GM19238 (cell line): ENCODE measurements at regions not wholly inside any gene's neighbourhood (a gene's known extent, or its start where the extent isn't known, plus 50 kb on each side); places are given as distances from the start of the nearest gene placed in this dataset.

Experiments used
- DNase-seq: peaks from one replicate; pipeline ENCODE4 v3.0.0; 2011; ENCODE audit warnings: low spot score; ENCODE audit not compliant: insufficient read length

DNA sequence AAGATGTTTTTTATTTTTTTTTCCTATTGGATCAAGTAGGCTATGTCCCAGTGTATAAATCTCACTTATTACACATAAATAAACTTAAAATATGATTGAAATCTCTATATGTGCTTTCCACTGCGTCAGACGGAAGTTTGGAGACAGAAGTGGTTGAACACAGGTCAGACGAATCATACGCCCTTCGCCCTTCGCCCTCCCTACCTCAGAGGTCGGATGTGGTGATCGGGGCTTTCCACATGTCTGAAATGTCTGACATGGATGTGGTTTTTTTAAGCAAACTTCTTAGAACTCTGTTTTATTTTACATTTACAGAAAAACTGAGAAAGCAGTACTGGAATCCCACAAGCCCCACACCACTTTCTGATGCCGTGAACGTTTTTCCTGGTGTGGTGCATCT is 344.4 kb downstream of the THBS2 start:
- DNase-seq, result no peak

DNA sequence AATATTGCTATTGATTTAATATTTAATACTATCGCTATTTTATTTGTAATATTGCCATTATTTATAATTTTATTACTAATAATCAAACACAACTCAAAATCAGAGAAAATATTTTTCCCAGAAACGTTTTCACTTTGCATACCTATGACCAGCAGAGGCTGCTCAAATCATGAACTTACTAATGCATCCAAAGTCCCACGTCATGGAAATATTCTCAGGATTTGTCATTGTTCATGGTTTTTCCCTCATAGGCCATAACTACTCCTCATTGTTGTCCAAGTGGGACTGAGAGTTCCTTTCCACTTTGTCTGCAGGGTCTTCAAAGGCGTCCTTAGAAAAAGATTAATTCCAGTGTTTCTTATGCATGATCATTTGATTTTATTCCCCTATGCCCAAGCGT is 344.8 kb downstream of the THBS2 start:
- DNase-seq, result no peak

DNA sequence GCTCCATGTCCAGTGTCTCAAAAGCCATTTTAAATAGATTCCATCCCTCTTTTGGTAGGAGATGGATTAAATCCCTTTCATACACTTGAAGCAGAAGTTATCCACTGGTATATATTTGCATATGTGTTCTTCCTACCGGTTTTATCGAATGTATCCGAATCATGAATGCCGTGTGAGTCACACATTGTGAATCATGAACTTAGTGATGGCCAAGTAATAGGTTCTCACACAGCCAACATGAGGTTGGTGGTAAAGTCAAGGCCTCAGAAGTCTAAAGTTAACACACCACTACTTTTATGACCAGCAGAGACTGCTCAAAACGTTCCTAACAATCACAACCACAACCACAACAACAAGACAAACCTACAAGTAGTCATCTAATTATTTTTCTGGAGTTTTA is 345.5 kb downstream of the THBS2 start:
- DNase-seq, result no peak

DNA sequence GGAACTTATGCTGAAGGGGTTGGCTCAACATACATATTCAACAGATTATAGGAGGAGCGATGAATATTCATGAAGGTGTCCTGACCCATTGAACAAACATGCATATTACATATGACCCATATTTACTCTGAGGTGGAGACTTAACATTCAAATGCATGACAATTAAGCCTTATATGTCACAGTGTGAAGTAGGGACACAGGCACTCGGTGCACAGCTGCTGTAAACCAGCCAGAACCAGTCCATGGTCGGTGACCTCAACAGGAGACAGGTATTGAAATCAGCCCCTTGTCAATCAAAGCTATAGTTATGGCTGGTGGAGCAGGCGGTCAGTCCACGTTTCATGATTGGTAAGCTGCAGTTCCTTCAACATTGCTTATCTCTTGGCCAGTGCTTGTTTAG is 347.3 kb downstream of the THBS2 start:
- no peak for DNase-seq

DNA sequence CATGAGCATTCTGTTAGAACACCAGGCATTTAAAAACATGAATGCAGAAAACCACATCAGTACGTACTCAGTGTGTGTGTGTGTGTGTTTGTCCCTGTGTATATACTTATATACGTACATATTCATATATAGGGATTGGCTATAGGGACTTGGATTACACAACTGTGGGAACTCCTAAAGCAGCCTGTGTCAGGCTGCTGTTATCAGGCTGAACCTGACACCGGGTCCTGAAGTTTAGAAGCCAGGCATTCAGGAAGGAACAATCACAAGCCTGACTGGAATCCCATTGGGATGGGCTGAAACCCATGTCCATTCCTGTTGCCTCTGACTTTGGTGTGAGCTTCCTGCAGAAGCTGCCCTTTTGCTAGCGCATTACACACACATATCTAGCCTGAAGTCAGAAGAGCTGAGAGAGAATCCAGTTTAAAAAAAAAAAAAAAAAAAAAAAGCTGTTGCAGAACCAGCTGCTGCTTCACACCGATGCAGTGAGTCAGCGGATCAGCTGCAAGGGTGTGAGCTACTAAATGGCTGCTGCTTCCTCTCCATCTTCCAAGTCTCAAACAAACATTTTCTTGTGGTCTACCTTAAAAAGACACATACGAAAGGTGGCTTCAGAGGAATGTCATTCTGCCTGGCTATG is 348.1 kb downstream of the THBS2 start:
- DNase-seq, result no peak

DNA sequence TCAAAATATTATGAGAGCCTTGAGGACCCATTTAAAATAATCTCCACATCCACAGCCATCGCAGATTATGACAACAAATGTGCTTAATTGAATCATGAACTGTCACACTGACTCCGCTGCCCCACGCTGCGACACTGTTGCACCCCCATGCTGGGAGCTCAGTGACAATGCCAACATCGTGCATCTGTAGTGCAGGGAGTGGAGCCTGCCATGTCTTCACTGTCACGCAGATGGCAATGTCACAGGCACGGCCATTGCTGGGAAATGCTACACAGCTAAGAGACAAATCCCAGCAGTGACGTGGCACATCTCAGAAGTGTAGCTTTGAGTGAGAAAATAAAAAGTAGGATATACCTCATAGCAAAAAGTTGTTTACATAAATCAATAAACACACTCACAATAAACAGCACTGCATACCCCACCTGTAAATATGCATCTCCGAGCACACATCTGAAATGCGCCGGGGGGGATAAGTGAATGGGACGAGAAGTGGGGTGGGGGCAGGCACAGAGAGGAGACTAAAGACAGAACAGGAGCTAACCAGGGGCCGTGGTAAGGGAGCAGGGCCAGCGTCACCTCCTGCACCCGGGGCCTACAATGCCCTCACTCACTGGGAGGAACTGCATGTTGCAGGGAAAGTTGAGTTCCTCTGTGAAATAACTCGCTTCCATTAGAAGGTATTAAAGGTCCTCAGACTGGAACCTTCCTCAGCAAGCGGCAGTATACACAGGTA is 349.9 kb downstream of the THBS2 start:
- DNase-seq, result no peak

DNA sequence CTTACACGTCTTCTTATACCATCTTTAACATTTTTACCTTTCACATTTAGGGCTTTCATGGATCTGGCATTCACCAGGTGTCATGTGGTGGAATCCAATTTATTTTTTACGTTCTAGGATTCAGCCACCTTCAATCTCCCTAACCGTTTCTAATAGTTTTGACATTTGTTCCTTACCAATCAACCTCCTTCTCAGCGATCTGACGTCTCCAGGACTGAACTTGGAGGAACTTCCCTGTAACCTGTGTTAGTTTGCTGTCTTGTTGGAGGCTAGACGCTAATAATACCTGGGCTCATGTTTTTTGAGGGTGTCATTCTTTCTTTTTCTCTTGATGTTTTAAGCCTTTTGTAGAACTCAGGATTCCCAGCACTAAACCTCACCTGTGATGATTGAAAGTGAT is 351.6 kb downstream of the THBS2 start:
- no peak for DNase-seq

DNA sequence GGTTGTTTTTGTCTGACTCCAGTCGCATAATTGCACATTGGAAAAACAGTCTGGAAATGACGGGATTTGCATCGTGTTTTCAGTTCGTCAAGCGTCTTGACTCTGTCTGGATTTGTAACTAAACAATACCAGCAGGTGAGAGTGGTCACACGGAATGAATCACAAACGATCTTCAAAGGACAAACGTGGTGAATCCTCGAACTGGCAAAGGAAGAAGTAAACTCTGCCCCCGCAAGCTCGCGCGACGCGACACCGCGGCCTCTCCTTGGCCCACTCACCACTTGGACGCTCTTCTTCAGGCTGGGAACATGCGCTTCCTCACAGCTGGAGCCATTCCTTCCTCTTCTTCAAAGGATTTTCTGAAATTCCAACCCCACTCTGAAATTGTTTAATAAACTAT is 352.6 kb downstream of the THBS2 start:
- DNase-seq, result no peak

DNA sequence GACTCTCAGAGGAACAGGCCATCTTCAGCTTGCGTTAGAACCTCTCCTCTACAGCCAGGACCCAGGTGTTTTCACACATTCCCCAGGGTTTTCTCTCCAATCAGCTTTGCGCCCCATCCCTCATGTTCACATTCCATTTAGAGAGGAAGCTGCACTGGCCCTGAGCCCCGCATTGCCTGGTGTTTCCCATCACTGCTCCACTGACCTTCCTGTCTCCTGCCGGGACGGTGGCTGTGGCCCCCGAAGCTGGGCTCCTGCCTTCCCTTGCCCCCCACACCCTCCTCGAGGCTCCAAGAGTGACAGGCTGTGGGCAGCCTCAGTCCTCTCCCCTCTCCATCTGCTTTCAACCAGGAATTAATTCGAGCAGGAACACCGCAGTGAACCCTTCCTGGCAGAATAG is 357.3 kb downstream of the THBS2 start:
- no peak for DNase-seq

DNA sequence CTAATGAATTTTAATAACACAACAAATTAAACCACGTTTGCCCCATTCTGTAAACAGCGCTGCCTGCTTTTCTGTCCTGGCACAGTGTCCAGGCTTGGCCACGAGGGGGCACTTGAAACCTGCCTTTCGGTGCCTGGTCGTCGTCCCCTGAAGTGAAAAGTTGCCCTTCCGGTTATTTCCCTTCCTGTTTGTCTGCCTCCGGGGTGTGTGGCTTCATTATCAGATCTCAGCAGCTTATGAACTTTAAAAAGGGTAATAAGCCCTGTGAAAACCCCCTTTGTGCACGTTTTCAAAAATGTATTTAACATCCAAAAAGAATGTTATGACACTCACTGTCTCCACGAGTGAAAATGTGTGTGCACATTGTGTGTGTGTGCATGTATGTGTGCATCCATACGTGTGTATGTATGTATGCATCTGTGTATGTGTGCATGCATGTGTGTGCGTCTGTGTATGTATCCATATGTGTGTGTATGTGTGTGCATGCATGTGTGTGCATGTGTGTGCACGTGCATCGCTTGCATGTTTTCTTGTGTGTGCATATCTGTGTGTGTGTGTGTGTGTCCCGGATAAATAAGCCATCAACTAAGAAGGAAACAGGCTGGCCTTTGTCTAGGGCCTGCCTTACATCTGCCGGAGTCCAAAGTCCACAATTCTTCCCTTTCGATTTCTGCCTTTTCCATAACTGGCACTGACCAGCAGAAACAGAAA is 358.4 kb downstream of the THBS2 start:
- DNase-seq, result peak; percentile 83

DNA sequence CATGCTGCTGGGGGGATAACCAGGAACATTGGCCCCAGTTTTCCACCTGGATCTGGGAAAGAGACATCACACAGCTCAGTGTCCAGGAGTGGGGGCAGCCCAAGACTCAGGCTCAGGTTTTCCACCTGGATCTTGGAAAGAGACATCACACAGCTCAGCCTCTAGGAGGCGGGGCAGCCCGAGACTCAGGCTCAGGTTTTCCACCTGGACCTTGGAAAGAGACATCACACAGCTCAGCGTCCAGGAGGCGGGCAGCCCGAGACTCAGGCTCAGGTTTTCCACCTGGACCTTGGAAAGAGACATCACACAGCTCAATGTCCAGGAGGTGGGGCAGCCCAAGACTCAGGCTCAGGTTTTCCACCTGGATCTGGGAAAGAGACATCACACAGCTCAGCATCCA is 361.6 kb downstream of the THBS2 start:
- no peak for DNase-seq

DNA sequence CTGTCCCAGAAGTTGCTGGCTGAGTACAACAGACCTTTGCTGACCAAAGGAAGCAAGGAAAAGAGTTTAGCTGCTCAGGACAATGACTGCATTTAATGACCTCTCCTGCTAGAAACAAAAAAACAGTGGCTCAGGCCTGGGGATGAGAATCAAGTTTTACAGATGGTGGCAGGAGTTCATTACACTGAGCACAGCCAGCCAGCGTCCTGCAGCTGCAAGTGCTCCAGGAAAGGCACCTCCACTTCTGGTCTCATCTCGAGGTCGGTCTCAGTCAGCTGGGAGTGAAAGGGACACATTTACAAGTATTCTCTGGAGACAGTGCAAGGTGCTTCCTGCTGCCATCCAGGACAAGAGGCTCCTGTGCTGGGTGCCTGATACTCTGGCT is 362.7 kb downstream of the THBS2 start:
- DNase-seq, result no peak

DNA sequence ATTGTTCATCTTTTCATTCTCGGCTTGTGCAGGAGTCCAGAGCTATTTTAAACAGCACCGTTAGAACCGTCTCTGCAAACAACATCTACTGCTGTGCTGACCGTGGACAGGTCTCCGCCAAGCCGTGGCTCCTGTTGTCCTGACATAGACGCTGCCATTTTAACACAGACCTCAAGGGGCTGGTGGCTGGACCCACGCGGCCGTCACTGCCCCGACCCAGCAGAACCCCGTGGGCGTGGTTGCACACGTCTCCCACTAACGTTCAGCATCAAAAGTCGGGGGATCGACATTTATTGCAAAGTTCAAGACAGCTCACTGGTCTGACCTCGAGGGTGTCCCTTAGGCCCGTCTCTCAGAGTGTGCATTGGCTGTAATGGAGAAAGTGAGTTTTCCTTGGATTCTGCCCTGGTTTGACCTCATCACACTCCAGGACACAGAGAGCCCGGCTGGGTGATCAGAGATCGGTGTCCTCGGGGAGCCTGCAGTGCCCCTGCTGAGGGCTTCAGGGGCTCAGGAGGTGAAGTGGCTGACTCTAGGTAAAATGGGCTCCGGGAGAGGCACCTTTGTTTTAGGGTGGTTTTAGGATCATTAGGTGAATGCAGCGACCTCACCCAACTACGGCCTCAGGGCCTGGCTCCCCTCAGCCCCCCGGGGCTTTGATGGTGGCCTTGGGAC is 363.2 kb downstream of the THBS2 start:
- DNase-seq, result no peak

DNA sequence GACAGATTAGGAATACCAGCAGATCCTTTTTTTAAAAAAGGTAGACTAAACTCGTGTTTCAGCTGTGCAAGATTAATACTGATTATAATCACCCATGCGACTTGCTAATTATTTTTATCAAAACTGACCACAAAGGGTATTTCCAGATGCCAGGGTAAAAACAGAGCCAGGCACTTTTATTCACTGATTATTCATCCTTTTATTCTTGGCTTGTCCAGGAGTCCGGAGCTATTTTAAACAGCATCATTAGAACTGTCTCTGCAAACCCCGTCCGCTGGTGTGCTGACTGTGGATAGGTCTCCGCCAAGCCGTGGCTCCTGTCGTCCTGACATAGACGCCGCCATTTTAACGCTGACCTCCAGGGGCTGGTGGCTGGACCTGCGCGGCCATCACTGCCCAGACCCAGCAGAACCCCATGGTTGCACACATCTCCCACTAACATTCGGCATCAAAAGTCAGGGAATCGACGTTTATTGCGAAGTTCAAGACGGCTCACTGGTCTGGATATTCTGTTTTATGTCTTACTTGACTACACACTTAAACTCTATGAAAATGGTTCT is 364.8 kb downstream of the THBS2 start:
- DNase-seq, result no peak

DNA sequence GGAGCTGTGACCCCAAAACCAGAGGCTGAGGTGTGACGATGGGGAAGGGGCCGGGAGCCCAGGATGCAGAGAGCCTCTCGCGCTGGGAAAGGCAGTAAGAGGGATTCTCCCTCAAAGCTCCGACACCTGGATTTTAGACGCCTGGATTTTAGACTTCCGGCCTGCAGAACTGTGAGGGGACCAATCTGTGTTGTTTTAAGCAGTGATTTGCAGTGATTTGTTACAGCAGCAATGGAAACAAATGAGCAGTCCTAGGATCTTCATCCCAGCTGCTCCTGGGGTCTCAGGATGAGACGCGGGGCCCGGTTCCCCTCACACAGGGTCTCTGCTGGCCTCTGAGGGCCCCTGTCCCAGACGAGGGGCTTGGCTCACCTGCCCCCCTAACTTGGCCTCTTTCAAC is 365.5 kb downstream of the THBS2 start:
- no peak for DNase-seq

DNA sequence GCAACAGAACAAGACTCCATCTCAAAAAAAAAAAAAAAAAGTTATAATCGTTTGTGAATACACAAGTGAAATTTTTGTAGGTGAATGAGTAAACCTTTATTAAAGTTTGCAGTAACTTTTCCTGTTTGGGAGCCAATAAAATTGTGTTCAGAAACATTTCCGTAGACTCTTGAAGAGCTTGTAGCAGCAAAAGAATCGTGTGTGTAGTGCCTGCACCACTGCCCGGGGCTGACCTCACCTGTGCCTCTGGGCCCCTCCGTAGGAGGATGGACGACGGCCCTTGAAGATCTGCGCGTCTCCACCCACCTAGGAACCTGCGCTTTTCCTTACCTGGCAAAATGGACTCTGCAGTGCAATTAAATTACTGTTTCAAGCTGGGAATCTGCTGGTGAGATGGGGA is 366.0 kb downstream of the THBS2 start:
- DNase-seq, result no peak

DNA sequence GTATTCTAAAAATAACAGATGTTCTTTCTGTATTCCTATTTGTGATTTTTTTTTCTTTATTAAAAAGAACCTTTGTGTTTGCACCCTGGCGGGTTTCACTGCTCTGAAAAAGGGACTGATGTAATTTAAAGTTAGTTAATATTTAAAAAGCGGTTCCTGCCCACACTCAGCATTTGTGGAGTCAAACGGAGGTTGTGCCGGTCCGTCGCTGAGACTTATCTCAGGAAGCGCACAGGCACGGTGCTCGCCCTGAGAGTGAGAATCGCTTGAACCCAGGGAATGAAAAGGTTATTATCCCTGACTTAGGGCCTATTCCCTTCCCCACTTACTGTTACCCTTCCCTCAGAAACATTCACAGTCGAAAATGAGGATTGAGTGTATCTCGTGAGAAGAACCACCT is 366.7 kb downstream of the THBS2 start:
- DNase-seq, result no peak

DNA sequence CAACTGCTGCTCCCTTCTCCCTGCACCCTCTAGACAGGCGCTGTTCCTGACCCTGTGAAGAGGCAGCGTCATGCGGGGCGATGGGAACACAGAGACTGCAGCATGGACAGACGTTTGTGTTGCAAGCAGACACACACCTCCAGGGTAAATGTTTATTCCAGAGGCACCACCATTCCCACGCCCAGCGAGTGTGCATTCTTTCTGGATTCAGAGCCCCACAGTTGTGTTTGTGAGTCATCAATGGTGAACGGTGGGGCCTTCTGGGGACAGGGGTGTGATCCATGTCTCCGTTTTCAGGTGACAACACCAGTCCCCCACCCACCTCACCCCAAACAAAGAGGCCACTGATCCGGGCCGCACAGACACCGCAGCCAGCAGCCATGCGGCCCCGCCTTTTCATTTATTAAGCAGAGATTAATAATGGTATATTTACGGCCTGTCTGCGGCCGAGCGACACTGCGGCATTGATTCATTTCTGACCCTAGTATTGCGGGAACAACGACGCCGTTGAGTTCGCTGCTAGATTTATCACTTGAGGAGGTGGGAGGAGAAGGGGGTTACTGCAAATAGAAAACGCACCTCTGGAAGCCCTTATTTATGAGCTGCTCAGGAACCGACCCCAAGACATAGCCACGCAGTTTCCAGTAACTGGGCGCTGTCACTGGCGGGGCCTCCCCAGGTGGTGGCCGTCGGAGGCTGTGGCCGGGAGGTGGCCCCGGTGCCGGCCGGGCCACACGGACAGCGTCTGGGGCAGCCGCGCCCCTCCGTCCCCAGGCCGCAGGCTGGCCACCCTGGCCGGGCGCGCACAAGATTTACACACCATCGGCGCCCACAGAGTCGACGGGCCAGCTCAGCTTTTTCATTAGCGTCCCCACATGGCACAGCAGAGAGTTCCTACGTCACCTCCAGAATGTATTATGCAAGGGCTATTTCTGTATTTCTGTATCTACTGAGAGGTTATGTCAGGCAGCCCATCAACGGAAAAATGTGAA is 367.6 kb downstream of the THBS2 start:
- no peak for DNase-seq

DNA sequence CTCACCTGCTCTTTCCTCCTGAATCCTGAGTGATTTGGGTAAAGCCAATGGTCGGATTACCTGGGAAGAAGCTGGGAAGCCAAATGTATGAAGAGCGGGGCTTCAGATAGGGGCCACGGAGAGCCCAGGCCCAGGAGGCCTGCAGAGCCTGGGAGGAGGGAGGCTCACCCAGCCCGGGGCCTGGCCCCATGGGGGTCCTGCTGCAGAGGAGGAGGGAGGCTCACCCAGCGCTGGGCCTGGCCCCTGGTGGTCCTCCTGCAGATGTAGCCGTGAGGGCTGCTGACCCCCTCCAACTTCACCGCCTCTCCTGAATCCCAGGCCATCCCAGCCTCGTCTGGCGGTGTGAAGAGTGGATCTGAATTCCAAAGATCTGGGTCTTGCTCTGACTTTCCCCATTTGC is 368.4 kb downstream of the THBS2 start:
- DNase-seq, result no peak

DNA sequence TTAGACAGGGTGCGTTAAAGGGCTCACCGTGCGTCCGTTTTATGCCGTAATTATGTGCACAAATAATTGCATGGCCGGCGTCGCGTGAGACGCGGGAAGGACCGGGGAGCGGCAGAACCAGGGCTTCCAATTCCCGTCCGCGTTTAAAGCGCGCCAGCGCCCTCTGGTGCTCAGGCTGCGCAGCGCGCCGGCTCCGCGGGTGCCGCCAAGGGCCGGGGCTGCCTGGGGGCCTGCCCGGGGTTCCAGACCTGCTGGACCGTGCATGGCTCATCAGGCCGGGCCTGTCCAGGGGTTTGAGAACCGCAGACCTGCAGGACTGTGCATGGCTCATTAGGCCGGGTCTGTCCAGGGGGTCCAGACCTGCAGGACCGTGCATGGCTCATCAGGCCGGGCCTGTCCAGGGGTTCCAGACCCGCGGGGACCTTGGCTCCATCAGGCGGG is 369.0 kb downstream of the THBS2 start:
- DNase-seq, result peak; percentile 50
